ELF-1 (cell line): ENCODE measurements at regions not wholly inside any gene's neighbourhood (a gene's known extent, or its start where the extent isn't known, plus 50 kb on each side); places are given as distances from the start of the nearest gene placed in this dataset.
"Not testable (repeated sequence)": the region's sequence is repeated elsewhere in the genome, so short reads cannot be mapped to it uniquely, and the experiment has no call there.

ENCODE experiments used
- DNase-seq: peaks from one replicate; pipeline ENCODE4 v3.0.0-alpha.2; 2016; ENCODE audit warnings: low read depth, low spot score

DNA sequence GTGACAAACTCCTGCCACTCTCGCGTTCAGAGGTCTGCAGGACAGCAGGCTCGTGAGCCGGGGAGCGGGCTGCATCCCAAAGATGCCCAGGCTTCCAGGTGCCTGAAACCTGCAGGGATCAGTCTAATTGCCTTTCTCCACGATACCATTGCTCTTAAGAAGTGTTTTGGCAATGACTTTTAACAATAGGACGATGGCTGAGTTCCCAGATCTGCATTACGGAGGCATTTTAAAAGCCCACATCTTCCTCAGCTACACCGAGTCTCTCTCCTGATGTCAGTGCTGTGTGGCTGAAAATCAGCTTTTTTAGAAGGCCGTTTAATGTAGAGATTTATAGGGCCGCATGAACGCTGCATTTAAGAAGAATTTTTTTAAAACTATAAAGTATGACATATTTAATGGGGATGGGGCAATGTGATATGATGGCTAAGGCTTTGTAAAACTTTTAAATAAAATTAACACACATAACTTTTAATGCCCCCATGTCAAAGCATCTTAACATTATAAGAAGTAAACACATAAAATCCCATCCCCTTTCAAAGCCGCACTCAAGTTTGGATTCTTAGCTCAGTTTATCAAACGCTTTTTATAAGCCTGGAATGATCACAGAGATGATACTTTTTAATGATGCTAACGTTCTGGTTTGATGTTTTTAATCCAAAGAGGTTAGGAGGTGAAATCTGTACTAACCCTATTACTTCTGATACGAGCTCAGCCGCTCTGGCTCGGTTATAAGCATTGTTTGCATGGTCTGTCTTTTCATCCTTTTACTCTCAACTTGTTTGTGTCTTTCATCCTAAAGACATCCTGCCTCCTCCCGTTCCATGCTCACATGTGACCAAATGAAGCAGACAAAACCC, 386.0 kb downstream of the SMOC2 start:
- no peak for DNase-seq

DNA sequence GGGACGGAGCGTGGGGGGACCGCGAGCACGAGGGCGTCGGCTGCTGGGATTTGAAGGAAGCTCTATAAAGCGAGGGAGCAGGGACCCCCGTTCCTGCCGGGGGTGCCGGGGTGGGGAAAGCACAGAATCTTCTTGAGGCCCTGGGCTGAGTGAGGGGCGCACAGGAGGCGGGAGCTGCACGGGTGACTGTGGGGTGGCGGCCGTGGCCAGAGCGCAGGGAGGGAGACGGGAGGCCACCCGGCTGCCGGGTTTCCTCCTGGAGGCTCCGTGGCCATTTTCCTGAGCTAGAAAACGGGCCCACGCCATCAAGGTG, 385.1 kb downstream of the SMOC2 start:
- DNase-seq, result no peak

DNA sequence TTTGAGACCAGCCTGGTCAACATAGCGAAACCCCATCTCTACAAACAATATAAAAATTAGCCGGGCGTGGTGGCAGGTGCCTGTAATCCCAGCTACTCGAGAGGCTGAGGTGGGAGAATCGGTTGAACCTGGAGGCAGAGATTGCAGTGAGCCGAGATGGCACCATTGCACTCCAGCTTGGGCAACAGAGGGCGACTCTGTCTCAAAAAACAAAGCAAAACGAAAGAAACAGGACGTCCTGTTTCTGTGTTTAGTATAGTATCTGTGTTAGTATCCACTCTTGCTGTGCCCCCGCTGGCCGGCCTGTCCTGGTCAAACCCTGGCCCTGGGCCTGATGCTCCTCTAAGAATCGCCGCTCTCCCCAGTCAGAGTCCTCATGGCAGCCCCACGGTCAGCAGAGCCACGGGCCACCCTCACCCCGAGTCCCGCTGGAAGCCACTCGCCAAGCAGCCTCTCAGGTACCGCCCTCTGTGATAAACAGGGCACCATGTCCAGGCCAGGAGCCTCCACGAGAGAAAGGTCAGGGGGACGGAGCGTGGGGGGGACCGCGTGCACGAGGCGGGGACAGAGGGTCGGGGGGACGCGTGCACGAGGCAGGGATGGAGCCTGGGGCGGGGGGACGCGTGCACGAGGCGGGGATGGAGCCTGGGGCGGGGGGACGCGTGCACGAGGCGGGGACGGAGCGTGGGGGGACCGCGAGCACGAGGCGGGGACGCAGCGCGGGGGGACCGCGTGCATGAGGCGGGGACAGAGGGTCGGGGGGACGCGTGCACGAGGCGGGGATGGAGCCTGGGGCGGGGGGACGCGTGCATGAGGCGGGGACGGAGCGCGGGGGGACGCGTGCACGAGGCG, 384.5 kb downstream of the SMOC2 start:
- no peak for DNase-seq

- DNase-seq, result peak; percentile 50
Measured at GRCh38 chr6:168823397-168824212, 382.6 kb downstream of the SMOC2 start.

GRCh38 chr6:168822376-168822775, 381.4 kb downstream of the SMOC2 start:
- no peak for DNase-seq

DNA sequence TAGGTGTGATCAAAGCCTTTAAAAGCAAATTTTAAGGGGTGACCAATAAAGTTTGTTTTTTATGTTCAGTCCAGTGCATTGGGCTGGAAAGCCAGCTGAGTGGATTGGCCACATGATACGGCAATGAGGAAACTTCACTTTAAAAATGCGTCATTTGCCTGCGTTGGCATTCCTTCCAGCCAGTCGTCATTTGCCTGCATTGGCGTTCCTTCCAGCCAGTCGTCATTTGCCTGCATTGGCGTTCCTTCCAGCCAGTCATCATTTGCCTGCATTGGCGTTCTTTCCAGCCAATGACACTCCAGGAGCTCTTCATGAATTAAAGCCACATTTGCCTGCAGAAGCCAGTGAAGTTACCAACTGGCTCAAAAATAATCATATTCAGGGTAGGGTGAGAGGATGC, 378.6 kb downstream of the SMOC2 start:
- DNase-seq, result no peak

- no peak for DNase-seq
Measured at GRCh38 chr6:168817558-168818159, 376.7 kb downstream of the SMOC2 start.

- no peak for DNase-seq
Measured at GRCh38 chr6:168815229-168815628, 374.2 kb downstream of the SMOC2 start.

- no peak for DNase-seq
Measured at GRCh38 chr6:168808232-168808631, 367.2 kb downstream of the SMOC2 start.

DNA sequence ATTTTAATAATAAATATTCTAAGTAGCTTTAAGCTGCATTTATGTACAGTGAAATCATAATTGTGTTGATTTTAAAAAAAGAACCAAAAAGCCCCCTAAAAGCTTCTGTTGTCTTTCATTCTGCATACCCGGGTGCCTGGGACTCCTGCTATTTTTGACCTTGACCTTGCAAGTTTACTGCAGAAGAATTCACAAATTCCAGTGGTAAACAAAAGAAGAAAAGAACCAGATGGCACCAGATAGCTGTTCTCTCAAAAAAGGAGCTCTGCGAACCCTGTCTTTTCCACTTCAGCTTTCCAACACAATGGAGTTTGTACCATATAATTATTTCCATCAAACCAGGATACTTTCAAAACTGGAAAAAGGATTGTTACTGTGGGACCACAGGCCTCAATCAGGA, 363.3 kb downstream of the SMOC2 start:
- no peak for DNase-seq

GRCh38 chr6:168803874-168804273, 362.9 kb downstream of the SMOC2 start:
- DNase-seq, result no peak

DNA sequence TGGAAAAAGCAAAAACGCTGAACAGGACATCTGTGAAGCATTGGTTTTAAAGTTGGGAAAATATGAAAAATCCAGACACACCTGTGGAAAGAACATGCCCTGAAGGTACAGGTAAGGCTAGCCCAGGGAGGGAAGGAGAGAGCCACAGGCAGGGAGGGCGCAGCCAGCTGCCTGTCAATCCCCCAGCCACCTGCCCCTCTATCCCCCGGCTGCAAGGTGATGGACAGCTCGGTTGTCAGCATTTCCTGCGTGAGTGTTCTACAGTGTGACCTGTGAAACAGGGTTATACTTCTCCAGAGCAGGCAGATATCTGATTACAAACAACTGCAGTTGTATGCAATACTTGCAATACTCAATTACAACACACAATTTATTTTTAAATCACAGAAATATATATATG, 358.1 kb downstream of the SMOC2 start:
- no peak for DNase-seq

GRCh38 chr6:168796106-168796505, 355.1 kb downstream of the SMOC2 start:
- no peak for DNase-seq

DNA sequence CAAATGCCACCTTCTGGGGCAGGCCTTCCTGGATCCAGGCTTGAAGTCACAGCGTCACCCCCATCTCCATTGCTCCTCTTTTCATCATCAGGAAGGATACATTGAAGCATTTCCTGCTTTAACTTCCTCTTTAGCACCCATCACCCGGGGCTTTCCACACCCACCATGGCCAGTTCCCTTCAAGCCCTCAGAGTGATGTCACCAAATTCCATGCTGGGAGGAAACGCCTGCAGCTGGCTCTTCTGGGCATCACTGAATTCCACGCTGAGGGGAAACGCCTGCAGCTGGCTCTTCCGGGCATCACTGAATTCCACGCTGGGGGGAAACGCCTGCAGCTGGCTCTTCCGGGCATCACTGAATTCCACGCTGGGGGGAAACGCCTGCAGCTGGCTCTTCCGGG, 354.6 kb downstream of the SMOC2 start:
- not testable (repeated sequence) for DNase-seq

GRCh38 chr6:168794491-168794890, 353.5 kb downstream of the SMOC2 start:
- DNase-seq, result no peak

DNA sequence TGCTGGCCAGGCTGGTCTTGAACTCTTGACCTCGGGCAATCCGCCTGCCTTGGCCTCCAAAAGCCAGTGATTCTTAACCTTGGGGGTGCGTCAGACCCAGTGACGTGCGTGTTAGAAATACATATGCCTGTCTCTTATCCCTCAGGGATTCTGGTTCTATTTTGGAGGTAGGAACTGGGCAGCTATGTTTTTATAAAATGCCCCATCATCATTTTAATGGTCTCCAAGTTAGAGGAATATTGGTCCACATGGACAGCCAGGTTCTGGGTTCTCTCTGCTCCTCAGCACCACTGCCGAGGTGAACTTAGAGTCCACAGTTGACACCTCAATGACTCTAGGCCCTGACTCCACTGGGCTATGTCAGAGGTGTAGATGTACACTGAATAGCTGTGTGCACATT, 352.7 kb downstream of the SMOC2 start:
- no peak for DNase-seq

GRCh38 chr6:168791917-168792316, 350.9 kb downstream of the SMOC2 start:
- no peak for DNase-seq

DNA sequence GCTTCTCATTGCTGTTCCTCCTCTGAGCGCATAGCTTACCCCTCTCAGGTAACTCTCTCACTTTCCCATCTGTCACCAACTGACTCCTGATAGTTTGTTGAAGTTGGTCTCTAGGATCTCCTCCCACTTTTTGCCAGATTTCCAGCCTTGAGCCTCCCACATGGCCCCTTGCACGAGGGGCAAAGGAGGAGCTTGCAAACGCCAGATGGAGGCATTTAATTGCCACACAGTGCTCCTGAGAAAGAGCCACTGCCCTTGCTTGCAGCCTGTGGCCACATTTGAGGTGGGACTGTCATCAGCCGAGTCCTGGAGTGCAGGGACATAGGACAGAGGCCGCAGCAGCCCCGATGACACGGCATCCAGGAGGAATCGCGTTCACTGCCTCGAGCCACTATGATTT, 348.7 kb downstream of the SMOC2 start:
- DNase-seq, result no peak

GRCh38 chr6:168785720-168786511, 344.9 kb downstream of the SMOC2 start:
- DNase-seq, result peak; percentile 65

GRCh38 chr6:168784426-168784825, 343.4 kb downstream of the SMOC2 start:
- DNase-seq, result peak; percentile 51

DNA sequence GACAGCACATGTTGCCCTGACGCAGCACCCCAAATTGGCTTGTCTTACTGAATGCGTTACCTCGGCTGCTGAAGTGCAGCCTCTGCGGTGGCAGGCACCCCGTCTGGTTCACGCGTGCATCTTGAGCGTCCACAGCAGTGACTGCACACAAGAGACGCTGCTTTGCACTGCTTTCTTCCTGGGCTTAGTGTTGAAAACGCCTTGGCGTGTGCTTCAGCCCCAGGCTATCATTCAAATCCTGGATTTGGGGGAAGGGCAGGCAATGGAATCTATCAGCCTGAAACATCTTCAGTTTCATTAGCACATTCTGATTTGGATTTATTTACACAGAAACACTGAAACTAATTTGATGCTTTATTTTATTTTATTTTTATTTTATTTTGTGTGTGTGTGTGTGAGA, 342.7 kb downstream of the SMOC2 start:
- DNase-seq, result peak; percentile 47
